Fibroblast of gingiva (primary cell): ENCODE measurements at regions not wholly inside any gene's neighbourhood (a gene's known extent, or its start where the extent isn't known, plus 50 kb on each side); places are given as distances from the start of the nearest gene placed in this dataset.

Experiments
- DNase-seq: peaks from one replicate; pipeline ENCODE4 v3.0.0-alpha.2; 2011; ENCODE audit warnings: low read depth

DNA sequence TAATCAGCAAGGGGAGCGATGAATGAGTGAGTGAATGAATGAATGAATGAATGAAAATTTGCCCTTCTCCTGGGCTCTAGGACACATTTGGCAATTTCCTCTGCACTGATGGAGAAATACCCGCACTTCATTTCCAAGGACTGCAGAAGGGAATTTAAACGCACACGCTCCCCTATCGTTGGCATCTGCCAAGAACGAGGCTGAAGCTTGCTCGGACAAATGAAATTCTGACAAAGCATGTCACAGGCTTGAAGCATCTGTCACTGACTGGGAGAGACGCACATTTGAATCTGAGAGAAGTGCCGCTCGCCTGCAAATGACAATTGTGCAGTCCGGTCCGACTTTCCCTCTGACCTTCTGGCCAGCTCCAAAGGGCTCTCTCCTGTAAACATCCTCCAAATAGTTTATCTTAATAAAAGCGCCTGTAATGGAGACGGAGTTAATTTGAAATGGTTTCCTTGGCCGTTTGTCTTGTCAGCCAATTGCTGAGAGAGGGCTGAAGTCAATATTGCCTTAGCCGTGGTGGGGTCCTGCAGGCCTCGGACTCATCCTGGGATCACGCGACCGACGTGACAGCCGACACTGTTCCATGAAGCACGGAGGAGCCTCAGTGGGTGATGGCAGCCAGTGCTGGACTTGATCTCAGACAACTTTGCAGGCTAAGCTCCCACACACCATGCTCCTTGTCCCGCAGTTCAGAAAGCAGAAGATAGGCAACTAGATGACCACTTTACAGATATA lies 260.7 kb downstream of the MN1 start:
- no peak for DNase-seq

DNA sequence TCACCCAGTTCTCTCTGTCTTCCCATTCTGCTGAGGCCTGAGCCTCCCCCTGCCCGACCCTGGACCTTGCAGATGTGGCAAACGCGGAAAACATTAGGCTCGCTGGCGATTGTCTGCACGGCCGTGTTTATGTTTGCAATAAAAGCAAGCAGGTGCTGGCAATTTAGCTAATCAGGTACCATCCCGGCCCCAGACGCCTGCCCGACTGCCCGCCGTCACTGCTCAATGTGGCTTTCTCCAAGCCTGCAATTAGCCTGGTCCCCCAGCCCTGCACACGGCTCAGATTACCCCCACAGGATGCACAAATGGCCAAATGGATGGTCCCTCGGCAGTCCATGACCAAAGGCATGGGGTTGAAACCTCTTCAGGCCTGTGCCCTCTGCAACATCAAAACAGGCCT lies 259.7 kb downstream of the MN1 start:
- no peak for DNase-seq

DNA sequence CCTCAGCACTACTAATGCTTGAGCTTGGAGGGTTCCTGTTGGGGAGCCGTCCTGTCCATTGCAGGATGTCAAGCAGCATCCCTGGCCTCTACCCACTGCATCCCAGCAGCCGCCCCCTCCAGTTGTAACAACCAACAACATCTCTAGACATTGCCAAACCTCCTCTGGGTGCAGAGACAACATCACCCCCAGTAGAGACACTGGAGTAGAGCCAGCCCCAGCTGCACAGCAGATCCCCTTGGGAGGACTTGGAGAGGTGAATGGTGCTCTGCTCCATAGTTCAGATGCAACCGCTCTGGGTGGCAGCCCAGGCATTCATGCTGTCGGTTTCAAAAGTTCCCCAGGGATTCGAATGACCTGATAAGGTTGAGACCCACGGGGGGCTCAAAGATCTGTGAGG lies 259.0 kb downstream of the MN1 start:
- no peak for DNase-seq

- no peak for DNase-seq
These were observed 258.1 kb downstream of the MN1 start for GRCh38 chr22:27543460-27543859.

DNA sequence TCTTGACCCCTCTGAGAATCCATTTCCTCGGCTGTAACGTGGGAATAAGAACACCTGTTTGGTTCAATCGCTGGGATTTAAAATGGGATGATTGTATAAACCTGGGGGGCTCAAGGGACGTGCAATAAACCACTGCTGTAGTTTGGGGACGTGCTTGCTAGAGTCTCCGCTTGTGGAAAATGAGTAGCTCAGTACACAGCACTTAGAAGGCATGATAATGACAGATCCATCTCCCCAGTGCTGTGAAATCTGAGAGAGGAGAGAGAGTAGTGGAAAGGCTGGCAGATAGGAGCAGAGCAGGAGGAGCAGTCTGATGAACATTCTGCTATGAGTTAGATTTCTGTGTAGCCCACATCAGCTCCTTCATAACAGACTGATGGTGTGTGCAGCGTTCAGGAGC lies 256.5 kb downstream of the MN1 start:
- DNase-seq = no peak

DNA sequence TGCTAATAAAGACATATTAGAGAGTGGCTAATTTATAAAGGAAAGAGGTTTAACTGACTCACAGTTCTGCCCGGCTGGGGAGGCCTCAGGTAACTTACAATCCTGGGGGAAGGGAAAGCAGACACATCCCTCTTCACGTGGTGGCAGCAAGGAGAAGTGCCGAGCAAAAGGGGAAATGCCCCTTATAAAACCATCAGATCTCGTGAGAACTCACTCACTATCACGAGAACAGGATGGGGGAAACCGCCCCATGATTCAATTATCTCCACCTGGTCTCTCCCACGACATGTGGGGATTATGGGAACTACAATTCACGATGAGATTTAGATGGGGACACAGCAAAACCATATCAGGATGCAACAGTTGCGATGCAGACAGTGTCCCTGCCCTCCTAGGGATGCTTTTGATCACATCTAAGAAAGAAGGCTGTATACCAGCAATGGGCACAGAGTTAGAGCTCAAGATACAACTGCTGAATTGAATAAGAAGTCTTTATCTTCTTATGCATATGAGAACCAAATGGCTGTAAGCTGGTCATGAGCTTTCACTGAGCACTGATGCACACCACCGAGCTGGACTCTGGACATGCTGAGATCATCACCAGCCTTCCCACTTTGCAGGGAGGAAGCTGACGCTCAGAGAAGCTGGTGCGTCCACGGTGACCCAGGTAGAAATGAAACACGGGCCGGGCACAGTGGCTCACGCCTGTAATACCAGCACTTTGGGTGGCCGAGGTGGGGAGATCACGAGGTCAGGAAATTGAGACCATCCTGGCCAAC lies 255.2 kb downstream of the MN1 start:
- DNase-seq = no peak

DNA sequence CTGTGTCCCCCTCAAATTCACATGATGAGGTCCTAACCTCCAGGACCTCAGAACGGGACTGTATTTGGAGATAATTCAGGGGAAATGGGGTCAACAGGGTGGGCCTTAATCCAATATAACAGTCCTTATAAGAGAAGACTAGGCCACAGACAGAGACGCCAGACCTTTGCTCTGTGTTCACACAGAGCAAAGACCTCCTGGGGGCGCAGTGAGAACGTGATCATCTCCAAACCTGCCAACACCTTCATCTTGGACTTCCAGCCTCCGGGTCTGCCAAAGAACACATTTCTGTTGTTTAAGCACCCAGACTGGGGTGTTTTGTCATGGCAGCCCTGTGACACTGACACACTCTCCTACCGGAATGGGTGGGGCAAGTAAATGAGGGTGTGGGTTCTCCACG lies 250.2 kb downstream of the MN1 start:
- no peak for DNase-seq

- no peak for DNase-seq
These were observed 249.4 kb downstream of the MN1 start for GRCh38 chr22:27552176-27552575.

GRCh38 chr22:27552863-27553262 lies 248.7 kb downstream of the MN1 start:
- DNase-seq = no peak

DNA sequence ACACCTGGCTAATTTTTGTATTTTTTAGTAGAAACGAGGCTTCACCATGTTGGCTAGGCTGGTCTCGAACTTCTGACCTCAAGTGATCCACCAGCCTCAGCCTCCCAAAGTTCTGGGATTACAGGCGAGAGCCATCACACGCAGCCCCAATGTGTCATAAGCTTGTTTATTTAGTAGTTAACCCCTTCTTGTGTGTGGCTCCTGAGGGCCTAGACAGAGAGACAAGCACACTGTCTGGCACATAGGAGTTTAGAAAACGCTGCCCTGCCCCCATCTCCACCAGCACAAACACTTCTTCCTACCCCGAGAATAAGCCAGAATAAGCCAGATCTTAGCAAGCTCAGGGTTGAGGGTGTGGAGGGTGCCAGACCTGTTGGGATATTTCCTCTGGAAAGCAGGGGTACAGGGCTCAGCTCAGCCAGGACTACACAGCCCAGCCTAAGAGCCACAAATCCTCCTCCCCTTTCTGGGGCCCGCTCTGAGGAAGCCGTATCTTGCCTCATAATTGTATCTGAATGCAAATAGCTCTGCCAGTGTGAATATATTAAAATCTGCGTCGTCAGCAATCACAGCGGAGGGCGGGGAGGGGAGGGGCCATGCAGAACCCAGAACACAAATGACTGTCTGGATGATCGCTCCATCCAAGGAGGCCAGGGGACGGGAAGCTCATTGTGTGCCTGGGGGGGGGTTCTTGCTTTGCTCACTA lies 247.3 kb downstream of the MN1 start:
- peak; percentile 62 for DNase-seq

DNA sequence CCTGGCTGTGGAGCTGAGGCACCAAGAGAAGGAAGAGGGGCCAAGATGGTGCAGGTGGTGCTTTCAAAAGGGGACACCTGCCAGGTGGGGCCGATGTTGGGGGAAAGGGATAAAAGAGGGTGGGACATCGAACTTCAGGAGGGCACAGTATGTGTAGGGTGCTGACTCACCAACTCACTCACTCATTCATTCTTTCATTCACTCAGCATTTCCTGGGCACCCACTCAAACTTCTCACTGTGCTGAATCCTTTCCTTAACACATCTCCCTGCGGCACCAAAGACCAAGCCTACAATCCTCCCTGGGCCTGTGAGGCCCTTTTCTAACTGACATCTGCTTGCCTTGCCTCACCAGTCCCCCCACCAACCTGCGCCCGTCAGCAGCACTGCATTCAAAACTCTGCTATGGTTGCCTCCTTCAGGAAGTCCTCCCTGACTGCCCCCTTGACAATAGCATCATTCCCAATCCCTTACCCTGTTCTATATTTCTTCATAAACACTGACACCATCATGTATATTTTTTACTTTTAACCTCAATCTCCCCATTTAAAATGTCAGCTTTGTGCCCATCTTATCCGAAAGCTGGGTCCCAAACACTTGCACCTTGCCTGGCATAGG lies 246.6 kb downstream of the MN1 start:
- no peak for DNase-seq

DNA sequence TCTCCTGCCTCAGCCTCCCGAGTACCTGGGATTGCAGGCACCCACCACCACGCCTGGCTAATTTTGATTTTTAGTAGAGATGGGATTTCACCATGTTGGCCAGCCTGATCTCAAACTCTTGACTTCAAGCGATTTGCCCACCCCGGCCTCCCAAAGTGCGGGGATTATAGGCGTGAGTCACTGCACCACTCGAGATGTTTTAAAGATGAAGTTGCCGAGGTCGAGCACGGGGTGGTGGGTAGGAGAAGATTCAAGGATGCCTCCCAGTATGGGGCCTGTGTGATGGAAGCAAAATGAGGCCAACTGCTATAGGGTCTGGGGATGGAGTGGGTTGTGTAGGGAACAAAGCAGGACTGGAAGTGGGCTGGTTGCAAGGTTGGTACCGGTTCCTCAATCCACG lies 245.2 kb downstream of the MN1 start:
- DNase-seq = no peak

DNA sequence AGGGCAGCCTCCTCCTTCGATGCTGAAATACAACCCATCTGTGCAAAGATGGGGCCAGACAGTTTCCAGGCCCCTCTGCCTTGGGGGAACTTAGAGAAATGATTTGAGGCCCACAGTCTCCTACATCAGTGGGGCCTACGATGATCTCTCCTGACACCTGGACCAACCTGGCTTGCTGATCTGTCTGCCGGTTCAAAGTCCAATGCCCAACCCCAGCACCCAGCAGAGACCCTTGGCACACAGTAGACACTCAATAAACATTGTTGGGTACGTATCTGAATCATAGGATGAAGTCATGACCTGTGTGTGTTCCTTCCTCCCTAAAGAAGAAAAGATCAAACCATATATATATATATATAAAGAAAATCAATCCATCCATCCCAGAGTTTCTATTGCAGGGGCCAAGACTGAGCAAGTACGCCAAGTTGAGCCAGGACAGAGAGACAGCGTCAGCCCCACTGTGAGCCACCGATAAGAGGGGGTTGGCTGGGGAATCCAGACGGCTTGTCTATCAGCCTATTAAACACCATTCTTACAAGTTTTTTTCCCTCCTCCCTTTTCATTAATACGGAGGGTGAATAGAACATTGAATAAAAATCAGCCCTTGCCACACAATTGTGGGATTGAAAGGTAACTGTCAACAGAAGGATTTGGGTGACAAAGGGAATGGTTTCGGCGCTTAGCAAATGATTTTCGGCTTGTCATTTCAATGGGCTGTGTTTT lies 244.1 kb downstream of the MN1 start:
- DNase-seq = no peak

DNA sequence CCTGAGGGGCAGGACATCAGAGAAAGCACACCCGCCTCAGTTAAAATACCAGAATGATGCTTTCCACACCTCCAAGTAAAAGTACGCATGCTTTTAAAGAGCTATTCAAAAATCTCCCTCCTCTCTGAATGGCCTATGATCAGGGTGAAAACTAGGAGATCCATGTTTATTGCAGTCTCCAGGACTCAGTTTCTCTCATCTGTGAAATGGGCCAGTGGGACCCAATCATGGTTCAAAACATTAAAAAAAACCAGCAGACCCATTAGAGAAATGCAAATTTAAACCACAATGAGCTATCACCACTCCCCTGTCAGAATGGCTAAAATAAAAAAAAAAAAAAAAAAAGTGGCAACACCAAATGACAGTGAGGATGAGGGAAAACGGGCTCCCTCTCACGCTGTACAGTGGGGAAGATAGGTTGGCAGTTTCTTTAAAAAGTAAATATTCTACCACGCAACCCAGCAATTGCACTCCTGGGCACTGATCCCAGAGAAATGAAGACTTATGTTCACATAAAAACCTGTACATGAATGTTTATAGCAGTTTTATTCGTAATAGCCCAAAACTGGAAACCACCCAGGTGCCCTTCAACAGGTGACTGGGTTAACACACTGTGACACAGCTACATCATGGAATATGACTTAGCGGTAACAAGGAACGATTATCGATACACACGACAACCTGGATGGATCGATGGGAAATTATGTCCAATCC lies 242.7 kb downstream of the MN1 start:
- no peak for DNase-seq

GRCh38 chr22:27560781-27561180 lies 240.8 kb downstream of the MN1 start:
- DNase-seq = no peak

DNA sequence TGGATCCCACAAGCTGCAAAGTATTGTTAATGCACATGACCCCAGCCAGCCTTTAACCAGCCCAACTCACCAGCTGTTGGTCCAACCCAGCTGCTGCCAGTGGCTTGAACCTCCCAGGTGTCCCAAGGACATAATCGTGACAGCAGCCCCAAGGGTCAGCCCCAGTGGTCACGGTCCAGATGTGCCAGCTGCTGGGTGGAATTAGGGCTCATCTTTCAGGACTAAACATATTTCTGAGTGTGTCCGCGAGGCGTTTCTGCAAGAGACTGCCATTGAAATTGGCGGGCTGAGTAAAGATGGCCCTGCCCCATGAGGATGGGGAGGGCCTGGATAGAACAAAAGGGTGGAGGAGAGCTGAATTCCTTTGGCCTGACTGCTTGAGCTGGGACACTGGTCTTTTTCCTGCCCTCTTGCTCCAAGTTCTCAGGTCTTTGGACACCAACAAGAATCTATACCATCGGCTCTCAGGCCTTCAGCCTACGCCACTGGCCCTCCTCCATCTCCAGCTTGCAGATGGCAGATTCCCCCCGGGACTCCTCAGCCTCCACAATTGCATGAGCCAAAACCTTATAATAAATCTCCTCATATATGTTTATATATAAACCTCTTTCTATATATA lies 240.2 kb downstream of the MN1 start:
- no peak for DNase-seq

GRCh38 chr22:27564806-27565205 lies 236.8 kb downstream of the MN1 start:
- DNase-seq = no peak

GRCh38 chr22:27566602-27567001 lies 235.0 kb downstream of the MN1 start:
- no peak for DNase-seq

DNA sequence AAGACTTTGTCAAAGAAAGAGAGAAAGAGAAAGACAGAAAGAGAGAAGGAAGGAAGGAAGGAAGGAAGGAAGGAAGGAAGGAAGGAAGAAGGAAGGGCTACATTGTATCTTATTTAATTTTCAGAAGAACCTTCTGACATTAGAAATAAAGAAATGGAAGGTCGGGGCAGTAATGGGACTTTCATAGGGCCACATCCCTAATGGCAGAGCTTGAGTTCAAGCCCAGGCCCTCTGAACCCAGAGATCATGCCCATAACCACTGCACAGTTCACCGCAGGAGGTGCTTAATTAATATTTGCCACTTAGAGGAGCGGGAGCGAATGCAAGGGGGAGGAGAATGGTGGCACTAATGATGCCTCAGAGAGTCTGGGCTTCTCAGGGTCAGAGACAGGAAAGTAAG lies 233.3 kb downstream of the MN1 start:
- no peak for DNase-seq

DNA sequence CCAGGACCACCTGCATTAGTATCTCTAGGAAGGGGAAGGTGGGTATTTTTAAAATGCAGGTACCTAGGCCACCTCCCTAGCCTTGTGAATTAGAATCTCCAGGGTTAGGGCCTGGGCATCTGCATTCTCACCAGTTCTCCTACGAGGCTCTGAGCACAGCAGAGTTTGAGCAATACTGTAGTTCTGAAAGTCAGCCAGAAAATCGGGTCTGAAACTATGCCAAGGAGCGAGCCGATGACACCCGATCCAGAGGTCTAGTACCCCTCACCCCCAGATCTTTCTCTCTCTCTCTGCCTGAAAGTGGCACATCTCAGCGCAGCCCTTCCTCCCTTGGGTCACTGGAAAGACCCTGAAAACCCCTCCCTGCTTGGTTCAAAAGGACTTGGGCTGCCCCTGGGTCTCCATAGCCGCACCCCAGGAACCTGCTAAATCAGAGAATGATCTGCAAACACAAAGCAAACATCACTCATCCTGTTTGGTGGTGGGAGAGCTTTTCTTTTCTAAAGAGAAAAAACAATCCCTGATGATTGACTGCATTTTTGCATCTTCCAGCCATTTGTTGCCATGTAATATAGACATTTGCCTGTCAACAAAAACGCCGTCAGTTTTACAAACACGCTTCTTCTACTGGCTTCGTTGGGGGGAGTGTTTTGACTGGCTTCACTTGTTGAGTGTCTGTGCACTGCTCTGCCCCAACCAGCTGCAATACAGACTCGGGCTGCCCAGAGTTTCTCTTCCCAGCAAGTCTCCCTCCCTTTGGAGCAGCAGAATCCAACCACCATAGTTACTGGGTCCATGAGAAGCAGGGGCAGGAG lies 229.9 kb downstream of the MN1 start:
- DNase-seq = no peak
